GM12878 (cell line): ENCODE measurements at regions not wholly inside any gene's neighbourhood (a gene's known extent, or its start where the extent isn't known, plus 50 kb on each side); places are given as distances from the start of the nearest gene placed in this dataset.

ENCODE experiments used
- HDGF ChIP-seq: fragments of 450-650 bp; IDR thresholded peaks from 2 replicates; pipeline ENCODE4 v1.6.1; 2016; ENCODE audit warnings: antibody characterized with exemption
- MYC ChIP-seq: IDR thresholded peaks from 2 replicates; pipeline ENCODE4 v1.6.1; 2011; ENCODE audit warnings: mild to moderate bottlenecking, low read length, moderate library complexity, inconsistent platforms; ENCODE audit not compliant: insufficient read depth, insufficient replicate concordance, insufficient read length, severe bottlenecking
- SUZ12 ChIP-seq: fragments of 200-600 bp; sonication (generic); IDR thresholded peaks from one replicate; pipeline ENCODE4 v1.6.1; 2018; ENCODE audit warnings: antibody characterized with exemption, mild to moderate bottlenecking; ENCODE audit not compliant: unreplicated experiment
- TCF7 ChIP-seq: IDR thresholded peaks from 2 replicates; pipeline ENCODE4 v1.6.1; 2014; ENCODE audit warnings: antibody characterized with exemption, borderline replicate concordance
- WRNIP1 ChIP-seq: IDR thresholded peaks from 2 replicates; pipeline ENCODE4 v1.6.1; 2011; ENCODE audit warnings: low read depth, low read length, improper control_type of control experiment, borderline replicate concordance
- ZNF207 ChIP-seq: fragments of 450-650 bp; IDR thresholded peaks from 2 replicates; pipeline ENCODE4 v1.6.1; 2014; ENCODE audit warnings: antibody characterized with exemption, mild to moderate bottlenecking, borderline replicate concordance
- TF ChIP-seq, protein P1 (sequence below), 3 experiments: IDR thresholded peaks in 2 of 3; conservative IDR thresholded peaks in 1 of 3; 2 replicates each; pipeline ENCODE4 v1.5.1; 2011; ENCODE audit warnings: low read depth in 3 of 3, low read length in 3 of 3, mild to moderate bottlenecking in 3 of 3, control low read depth in 2 of 3, moderate library complexity in 2 of 3, inconsistent platforms in 1 of 3, mixed read lengths in 1 of 3; ENCODE audit not compliant: control insufficient read depth in 2 of 3, insufficient read depth in 1 of 3; ENCODE audit errors: extremely low read depth in 1 of 3
- TF ChIP-seq, protein P2 (sequence below): IDR thresholded peaks from 2 replicates; pipeline ENCODE4 v1.6.1; 2011; ENCODE audit warnings: mild to moderate bottlenecking, low read depth, low read length, moderate library complexity; ENCODE audit not compliant: insufficient replicate concordance
- TF ChIP-seq, protein P3 (sequence below): fragments of 150-350 bp; IDR thresholded peaks from 2 replicates; pipeline ENCODE4 v1.6.1; 2016; ENCODE audit warnings: low read depth, low read length

DNA sequence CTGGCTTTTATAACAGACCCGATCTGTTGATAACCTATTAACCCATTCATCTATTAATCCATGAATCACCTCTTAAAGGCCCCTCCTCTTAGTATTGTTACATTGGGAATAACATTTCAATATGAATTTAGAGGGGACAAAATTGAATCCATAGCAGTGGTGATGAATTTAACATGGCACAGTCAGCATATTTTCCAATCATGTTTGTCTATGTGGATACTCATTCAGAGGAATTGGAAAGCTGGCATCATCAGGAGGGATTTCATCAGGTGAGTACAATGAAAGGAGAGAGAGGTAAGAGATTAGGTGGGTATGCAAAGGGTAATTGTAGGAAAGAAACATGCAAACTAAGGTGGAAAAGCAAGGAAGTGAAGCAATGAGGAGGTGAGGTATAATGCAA is 59.6 kb upstream of the FOXN2 start:
- TF ChIP-seq HDGF: no peak
- TF ChIP-seq, protein P1, sequence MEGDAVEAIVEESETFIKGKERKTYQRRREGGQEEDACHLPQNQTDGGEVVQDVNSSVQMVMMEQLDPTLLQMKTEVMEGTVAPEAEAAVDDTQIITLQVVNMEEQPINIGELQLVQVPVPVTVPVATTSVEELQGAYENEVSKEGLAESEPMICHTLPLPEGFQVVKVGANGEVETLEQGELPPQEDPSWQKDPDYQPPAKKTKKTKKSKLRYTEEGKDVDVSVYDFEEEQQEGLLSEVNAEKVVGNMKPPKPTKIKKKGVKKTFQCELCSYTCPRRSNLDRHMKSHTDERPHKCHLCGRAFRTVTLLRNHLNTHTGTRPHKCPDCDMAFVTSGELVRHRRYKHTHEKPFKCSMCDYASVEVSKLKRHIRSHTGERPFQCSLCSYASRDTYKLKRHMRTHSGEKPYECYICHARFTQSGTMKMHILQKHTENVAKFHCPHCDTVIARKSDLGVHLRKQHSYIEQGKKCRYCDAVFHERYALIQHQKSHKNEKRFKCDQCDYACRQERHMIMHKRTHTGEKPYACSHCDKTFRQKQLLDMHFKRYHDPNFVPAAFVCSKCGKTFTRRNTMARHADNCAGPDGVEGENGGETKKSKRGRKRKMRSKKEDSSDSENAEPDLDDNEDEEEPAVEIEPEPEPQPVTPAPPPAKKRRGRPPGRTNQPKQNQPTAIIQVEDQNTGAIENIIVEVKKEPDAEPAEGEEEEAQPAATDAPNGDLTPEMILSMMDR (IDR thresholded peaks at IDR 0.05 in 2 of 3, conservative IDR thresholded peaks at IDR 0.05 in 1 of 3; ENCODE audit: control insufficient read depth in 2 of 3, extremely low read depth in 1 of 3, insufficient read depth in 1 of 3, low read depth in 3 of 3, low read length in 3 of 3): no peak
- TF ChIP-seq TCF7: no peak
- TF ChIP-seq WRNIP1: no peak
- TF ChIP-seq MYC: no peak
- no peak for TF ChIP-seq ZNF207
- no peak for TF ChIP-seq SUZ12
- TF ChIP-seq, protein P2, sequence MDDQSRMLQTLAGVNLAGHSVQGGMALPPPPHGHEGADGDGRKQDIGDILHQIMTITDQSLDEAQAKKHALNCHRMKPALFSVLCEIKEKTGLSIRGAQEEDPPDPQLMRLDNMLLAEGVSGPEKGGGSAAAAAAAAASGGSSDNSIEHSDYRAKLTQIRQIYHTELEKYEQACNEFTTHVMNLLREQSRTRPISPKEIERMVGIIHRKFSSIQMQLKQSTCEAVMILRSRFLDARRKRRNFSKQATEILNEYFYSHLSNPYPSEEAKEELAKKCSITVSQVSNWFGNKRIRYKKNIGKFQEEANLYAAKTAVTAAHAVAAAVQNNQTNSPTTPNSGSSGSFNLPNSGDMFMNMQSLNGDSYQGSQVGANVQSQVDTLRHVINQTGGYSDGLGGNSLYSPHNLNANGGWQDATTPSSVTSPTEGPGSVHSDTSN: no peak
- TF ChIP-seq, protein P3, sequence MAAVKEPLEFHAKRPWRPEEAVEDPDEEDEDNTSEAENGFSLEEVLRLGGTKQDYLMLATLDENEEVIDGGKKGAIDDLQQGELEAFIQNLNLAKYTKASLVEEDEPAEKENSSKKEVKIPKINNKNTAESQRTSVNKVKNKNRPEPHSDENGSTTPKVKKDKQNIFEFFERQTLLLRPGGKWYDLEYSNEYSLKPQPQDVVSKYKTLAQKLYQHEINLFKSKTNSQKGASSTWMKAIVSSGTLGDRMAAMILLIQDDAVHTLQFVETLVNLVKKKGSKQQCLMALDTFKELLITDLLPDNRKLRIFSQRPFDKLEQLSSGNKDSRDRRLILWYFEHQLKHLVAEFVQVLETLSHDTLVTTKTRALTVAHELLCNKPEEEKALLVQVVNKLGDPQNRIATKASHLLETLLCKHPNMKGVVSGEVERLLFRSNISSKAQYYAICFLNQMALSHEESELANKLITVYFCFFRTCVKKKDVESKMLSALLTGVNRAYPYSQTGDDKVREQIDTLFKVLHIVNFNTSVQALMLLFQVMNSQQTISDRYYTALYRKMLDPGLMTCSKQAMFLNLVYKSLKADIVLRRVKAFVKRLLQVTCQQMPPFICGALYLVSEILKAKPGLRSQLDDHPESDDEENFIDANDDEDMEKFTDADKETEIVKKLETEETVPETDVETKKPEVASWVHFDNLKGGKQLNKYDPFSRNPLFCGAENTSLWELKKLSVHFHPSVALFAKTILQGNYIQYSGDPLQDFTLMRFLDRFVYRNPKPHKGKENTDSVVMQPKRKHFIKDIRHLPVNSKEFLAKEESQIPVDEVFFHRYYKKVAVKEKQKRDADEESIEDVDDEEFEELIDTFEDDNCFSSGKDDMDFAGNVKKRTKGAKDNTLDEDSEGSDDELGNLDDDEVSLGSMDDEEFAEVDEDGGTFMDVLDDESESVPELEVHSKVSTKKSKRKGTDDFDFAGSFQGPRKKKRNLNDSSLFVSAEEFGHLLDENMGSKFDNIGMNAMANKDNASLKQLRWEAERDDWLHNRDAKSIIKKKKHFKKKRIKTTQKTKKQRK: no peak
